HG02840 (cell line): ENCODE measurements at regions not wholly inside any gene's neighbourhood (a gene's known extent, or its start where the extent isn't known, plus 50 kb on each side); places are given as distances from the start of the nearest gene placed in this dataset.

Experiments
- ATAC-seq: cut with Tn5 transposase; IDR thresholded peaks from one replicate; pipeline ENCODE4 v1.9.1; 2021; ENCODE audit warnings: mild to moderate bottlenecking, moderate library complexity, moderate number of reproducible peaks; ENCODE audit not compliant: unreplicated experiment, low FRiP score

DNA sequence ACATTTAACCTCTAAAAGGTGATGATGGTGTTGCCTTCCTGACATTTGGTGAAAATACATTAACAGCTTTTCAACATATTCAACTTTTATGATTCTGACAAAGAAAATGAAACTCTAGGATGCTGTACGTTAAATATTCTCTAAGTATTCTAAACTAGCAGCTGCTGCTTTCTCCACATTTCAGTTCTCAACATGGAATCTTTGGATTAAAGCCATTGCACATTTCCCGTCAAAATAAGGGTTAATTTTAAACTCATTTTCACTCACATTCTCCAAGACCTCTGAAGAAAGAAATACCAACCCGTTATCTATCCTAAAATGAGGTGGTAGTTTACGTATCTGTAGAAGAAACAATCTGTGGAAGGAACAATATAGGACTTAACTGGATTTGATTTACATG is 655.7 kb upstream of the ARPP21 start:
- ATAC-seq: no peak

DNA sequence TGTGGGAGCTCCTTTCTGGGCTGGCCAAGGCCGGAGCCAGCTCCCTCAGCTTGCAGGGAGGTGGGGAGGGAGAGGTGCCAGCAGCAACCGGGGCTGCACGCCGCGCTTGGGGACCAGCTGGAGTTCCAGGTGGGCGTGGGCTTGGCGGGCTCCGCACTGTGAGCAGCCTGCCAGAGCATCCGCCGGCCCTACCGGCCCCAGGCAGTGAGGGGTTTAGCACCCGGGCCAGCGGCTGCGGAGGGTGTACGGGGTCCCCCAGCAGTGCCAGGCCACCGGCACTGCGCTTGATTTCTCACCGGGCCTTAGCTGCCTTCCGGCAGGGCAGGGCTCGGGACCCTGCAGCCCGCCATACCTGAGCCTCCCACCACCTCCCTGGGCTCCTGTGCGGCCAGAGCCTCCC is 651.0 kb upstream of the ARPP21 start:
- no peak for ATAC-seq

- ATAC-seq: no peak
These were observed 643.4 kb upstream of the ARPP21 start for GRCh38 chr3:34995796-34996430.

- no peak for ATAC-seq
These were observed 640.4 kb upstream of the ARPP21 start for GRCh38 chr3:34998902-34999301.

DNA sequence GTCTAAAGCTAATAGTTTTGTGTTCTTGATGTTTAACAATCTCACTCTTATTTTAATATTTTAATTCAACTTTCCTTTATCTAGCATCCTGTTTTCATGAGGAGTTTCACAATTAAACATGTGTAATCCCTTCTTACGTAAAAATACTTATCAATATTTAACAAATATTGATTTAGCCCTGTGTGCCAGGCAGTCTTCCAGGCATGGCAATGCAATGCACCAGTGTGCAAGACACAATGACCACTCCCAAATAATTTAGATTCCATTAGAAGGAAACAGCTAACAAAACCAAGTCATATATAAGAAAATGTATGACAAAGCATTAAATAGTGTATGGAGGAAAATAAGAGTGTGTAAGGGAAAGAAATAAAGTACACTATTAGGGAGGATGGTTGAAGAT is 627.1 kb upstream of the ARPP21 start:
- ATAC-seq: no peak

- no peak for ATAC-seq
These were observed 611.2 kb upstream of the ARPP21 start for GRCh38 chr3:35028157-35028556.

GRCh38 chr3:35042210-35042991 is 596.9 kb upstream of the ARPP21 start:
- no peak for ATAC-seq

DNA sequence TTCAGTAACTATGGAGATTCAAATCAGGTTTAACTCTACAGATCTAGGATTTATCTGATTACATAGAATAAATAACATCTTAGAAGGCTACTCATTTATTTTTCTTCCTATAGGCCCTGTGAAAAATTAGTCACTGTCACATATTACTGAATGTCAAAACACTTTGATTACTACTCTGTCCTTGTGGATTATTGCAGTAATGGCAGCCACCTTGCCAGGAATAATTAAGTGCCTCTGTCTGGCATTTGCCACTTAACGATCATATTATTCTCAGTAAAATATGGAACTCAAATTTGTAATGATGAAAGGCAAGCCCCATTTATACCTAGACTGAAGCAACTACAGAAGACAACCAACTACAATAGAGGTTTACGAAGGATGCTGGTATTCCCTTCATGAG is 596.3 kb upstream of the ARPP21 start:
- no peak for ATAC-seq

- ATAC-seq: no peak
These were observed 595.1 kb upstream of the ARPP21 start for GRCh38 chr3:35044190-35044589.

GRCh38 chr3:35045118-35045517 is 594.2 kb upstream of the ARPP21 start:
- no peak for ATAC-seq

GRCh38 chr3:35064761-35065160 is 574.6 kb upstream of the ARPP21 start:
- ATAC-seq: no peak

DNA sequence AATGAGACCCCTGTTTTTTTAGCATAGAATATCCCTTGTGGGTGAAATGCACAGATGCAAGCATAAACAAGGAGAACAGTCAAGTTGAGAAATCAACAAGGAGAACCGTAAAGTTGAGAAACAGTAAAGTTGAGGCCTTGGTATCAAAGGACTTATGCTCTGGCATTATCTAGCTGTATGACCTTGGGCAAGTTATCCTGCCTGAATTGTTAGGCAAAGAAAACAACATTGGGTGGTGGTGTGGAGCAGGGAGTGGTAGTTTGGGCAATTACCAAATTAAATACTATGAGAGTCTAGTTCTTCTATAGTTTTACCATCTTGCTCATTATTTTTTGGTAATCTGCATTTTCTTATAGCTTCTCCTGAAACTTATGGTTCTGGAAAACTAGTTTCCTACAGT is 573.4 kb upstream of the ARPP21 start:
- ATAC-seq: no peak

DNA sequence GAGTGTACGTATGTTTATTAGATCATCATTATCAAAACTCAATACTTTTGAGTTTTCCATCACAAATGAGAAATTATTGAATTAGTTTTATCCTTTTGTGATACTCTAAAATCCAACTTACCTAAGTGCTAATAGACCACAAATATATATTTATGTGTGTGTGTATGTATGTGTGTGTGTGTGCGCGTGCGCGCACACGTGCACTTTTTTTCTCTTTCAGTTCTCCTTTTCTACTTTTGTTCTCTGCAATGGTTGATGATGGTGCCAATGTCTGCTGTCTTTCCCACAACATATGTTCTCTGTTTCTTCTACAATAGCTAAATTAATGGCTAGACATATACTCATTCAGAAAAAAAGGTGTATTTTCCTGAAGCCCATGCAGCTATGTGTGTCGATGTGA is 571.6 kb upstream of the ARPP21 start:
- no peak for ATAC-seq

- ATAC-seq: no peak
These were observed 569.2 kb upstream of the ARPP21 start for GRCh38 chr3:35070088-35070487.

GRCh38 chr3:35071772-35072171 is 567.6 kb upstream of the ARPP21 start:
- ATAC-seq: no peak

DNA sequence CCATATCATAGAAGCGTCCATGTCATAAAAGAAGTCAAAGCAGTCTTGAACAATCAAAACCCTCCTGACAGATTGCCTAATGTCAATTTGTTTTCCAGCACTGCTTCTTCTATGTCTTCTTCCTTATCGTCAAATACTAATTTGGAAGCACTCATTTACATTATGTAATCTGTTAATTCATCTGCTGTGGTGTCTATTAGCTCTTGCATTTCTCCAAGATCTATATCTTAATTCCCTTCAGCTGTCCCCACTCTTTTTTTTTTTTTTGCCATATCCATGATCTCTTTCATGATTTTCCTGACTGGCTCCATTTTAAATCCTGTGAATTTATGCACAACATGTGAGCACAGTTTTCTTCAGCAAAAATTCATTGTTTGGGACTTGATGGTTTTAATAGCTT is 560.5 kb upstream of the ARPP21 start:
- no peak for ATAC-seq

GRCh38 chr3:35079403-35079802 is 559.9 kb upstream of the ARPP21 start:
- ATAC-seq: no peak

GRCh38 chr3:35081899-35082298 is 557.4 kb upstream of the ARPP21 start:
- no peak for ATAC-seq

DNA sequence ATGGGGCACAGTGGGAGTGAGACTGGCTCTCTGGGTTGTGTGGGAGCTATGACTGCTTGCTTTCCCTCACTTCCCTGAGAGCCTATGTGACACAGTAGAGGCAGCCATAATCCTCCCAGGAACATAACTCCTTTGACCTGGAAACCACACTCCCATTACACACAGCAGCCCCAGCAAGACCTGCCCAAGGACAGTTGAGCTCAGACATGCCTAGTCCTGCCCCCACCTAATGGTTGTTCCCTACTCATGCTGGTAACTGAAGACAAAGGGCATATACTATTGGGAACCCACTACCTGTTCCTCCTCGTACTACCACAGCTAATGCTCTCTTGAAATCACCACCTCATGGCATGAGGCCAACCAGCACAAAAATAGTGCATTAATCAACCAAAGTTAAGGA is 550.4 kb upstream of the ARPP21 start:
- ATAC-seq: no peak

DNA sequence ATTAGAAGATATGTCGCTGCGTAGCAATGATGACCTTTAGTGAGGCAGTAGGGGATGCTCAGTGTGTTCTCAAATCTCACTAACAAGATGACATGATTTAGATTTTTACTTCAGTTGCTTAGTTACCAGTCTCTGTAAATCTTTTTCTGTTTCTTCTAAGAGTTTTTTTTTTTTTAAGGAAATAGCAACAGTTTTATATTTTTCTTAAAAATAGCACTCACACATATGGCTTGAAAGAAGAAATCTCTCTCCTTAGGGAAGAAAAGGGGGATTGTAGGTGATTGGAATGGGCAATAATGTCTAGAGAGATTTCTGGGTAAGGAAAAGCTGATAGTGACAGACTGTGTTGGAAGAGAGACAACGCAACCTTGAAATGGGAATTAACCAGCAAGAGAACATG is 524.6 kb upstream of the ARPP21 start:
- no peak for ATAC-seq

- no peak for ATAC-seq
These were observed 519.3 kb upstream of the ARPP21 start for GRCh38 chr3:35120026-35120425.

DNA sequence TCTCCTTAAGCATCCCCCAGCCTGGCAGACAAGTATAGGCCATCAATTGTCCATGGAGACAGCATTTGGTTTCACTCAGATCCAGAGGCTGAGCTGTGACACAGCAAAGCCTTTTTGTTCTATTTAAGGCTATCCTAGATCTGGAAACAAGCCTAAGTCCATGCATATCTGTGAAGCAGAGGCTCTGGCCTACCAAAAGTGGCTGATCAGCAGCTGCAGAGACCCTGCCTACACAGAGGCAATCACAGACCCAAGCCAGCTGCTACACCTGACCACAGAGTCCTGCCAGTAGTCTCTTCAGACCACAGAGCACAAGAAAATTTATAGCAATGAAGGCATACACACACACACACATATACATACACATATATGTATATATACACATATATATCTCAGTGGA is 501.7 kb upstream of the ARPP21 start:
- no peak for ATAC-seq
